Left lung (tissue), 4 donors: ENCODE measurements at regions not wholly inside any gene's neighbourhood (a gene's known extent, or its start where the extent isn't known, plus 50 kb on each side); places are given as distances from the start of the nearest gene placed in this dataset.

ENCODE experiments used
- ATAC-seq: fragments of 200-7000 bp; cut with Tn5 transposase; one replicate; pipeline ENCODE4 v1.9.1; 2020; ENCODE audit warnings: moderate library complexity
- DNase-seq, 4 donors: peaks; one replicate each; pipeline ENCODE4 v3.0.0-alpha.2; 2013 to 2020
- H3K27ac ChIP-seq, 2 donors: fragments of 200-600 bp; sonication (generic) in 1 of 2; one replicate each; pipeline versions ENCODE4 v1.5.0 to v1.8.0; 2020 to 2021
- H3K27me3 ChIP-seq, 2 donors: fragments of 200-600 bp; sonication (generic) in 1 of 2; one replicate each; pipeline versions ENCODE4 v1.5.0 to v1.8.0; 2020 to 2021
- H3K36me3 ChIP-seq, 2 donors: fragments of 200-600 bp; sonication (generic) in 1 of 2; one replicate each; pipeline versions ENCODE4 v1.5.0 to v1.8.0; 2020 to 2021
- H3K4me1 ChIP-seq, 2 donors: fragments of 200-600 bp; one replicate each; pipeline ENCODE4 v1.8.0; 2021
- H3K4me3 ChIP-seq, 2 donors: fragments of 200-600 bp; sonication (generic) in 1 of 2; one replicate each; pipeline versions ENCODE4 v1.5.0 to v1.8.0; 2020 to 2021; ENCODE audit warnings: mild to moderate bottlenecking in 1 of 2
- H3K9me3 ChIP-seq, 2 donors: fragments of 200-600 bp; sonication (generic) in 1 of 2; one replicate each; pipeline versions ENCODE4 v1.5.0 to v1.8.0; 2020 to 2021
- CTCF ChIP-seq, 2 donors: fragments of 200-600 bp; sonication (generic) in 1 of 2; IDR thresholded peaks; one replicate each; pipeline versions ENCODE4 v1.5.0 to v1.8.0; 2021; ENCODE audit warnings: antibody characterized with exemption in 2 of 2
- intact Hi-C, 2 donors: fragments of 100-400 bp; cut with DNase I; formaldehyde crosslinking; loops; one replicate each; pipeline versions ENCODE4 v1.11.2 to v1.14.2; 2022
- donor health status: DM: no; HTN: yes; CAD: no.
- donor health status: DM: no; HTN: no; CAD: no.

DNA sequence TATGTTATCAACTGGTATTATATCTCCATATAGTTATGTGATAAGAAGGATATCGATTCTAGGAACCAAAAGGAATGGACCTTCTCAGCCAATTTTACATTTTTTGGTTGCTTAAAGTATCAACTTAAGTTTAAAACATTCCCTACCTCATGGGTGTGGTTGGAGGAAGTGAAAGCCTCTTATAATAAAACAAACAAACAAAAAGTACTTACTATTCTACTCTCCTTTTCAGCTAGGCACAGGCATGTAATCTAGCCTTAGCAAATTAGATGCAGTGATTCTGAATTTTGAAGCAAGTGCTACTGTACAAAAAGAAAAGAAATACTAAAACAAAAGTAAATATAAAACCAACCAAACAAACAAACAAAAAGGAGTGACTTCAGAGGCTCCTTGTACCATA lies 485.4 kb downstream of the C4orf33 start:
- H3K36me3 ChIP-seq, result no peaks in the 10 kb centered on the region
- no peaks in the 10 kb centered on the region for H3K27me3 ChIP-seq
- H3K27ac ChIP-seq, result no peak overlapping the region
- no peak for DNase-seq
- H3K4me3 ChIP-seq, result no peak overlapping the region
- H3K9me3 ChIP-seq, result peaks cover 0 to 10% of the 10 kb centered on the region in 2 donors
- intact Hi-C loops, result no loop called here
- TF ChIP-seq CTCF (IDR thresholded peaks at IDR 0.05), result no peak
- ATAC-seq, result peak; percentile 77
- H3K4me1 ChIP-seq, result no peaks in the 10 kb centered on the region

DNA sequence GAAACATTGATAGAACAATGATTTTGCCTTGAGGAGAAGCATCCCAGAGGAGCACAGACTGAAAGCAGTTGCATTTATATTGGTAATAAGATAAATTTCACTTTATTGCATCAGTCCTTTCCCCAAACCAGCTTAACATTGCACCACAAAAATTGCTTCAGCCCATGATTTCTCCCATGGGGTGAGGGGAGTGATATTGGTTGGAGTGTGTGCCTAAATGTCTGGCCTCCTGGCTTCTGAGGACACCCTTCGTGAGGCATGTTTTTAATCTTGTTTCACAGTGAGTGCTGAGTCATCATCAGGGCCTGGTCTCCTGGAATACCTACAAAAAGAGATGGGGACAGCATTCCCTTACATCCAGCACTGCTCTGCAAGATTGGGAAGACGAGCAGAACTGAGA lies 487.9 kb downstream of the C4orf33 start:
- no peak for DNase-seq
- no peak for ATAC-seq
- no peak for TF ChIP-seq CTCF (IDR thresholded peaks at IDR 0.05)

GRCh38 chr4:129598582-129598981 lies 502.6 kb downstream of the C4orf33 start:
- H3K4me1 ChIP-seq, result no peaks in the 10 kb centered on the region
- H3K27ac ChIP-seq, result no peak overlapping the region

More for the DNA sequence above, 487.9 kb downstream of the C4orf33 start:
- H3K27me3 ChIP-seq, result no peaks in the 10 kb centered on the region
- intact Hi-C loops, result no loop called here
- no peak overlapping the region for H3K27ac ChIP-seq
- no peak overlapping the region for H3K4me3 ChIP-seq
- H3K36me3 ChIP-seq, result no peaks in the 10 kb centered on the region
- no peaks in the 10 kb centered on the region for H3K4me1 ChIP-seq
- peaks cover 0 to 13% of the 10 kb centered on the region in 2 donors for H3K9me3 ChIP-seq

DNA sequence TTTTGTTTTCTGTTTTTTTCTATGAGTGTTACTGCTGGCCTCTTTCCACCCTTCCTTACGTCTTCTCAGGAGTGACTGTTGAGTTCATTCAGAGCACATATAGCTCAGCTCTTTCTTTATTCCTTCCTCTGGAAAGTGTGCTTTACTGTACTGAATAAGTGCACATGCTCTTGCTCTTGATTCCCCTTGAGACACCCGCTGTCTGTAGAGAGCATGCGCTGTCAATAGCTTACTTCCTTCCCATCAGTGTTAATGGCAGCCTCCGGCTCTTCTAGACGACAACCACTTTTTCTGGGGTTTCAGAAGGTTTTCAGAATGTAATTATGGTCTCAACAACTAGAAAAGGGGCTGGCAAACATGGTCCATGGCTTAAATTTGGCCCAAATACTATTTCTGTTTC lies 504.9 kb downstream of the C4orf33 start:
- Histone ChIP-seq H3K36me3 (no peaks in the 10 kb centered on the region), H3K27me3 (no peaks in the 10 kb centered on the region), H3K9me3 (no peaks in the 10 kb centered on the region), H3K4me1 (no peaks in the 10 kb centered on the region), H3K4me3 (no peak overlapping the region), H3K27ac (no peak overlapping the region)
- TF ChIP-seq CTCF (IDR thresholded peaks at IDR 0.05), result no peak
- DNase-seq (no peak), ATAC-seq (no peak)
- intact Hi-C loops, result no loop called here

More at GRCh38 chr4:129598582-129598981, 502.6 kb downstream of the C4orf33 start:
- ATAC-seq, result no peak
- peaks cover 0 to 13% of the 10 kb centered on the region in 2 donors for H3K9me3 ChIP-seq
- no peak overlapping the region for H3K4me3 ChIP-seq
- H3K27me3 ChIP-seq, result no peaks in the 10 kb centered on the region
- intact Hi-C loops, result no loop called here
- TF ChIP-seq CTCF (IDR thresholded peaks at IDR 0.05), result no peak
- H3K36me3 ChIP-seq, result no peaks in the 10 kb centered on the region
- DNase-seq, result no peak

GRCh38 chr4:129602447-129602846 lies 506.5 kb downstream of the C4orf33 start:
- intact Hi-C loops, result no loop called here
- TF ChIP-seq CTCF (IDR thresholded peaks at IDR 0.05), result no peak

More at GRCh38 chr4:129602447-129602846, 506.5 kb downstream of the C4orf33 start:
- DNase-seq, result no peak
- H3K36me3 ChIP-seq, result no peaks in the 10 kb centered on the region
- no peaks in the 10 kb centered on the region for H3K4me1 ChIP-seq
- ATAC-seq, result no peak
- no peaks in the 10 kb centered on the region for H3K27me3 ChIP-seq
- H3K4me3 ChIP-seq, result no peak overlapping the region
- no peak overlapping the region for H3K27ac ChIP-seq
- H3K9me3 ChIP-seq, result no peaks in the 10 kb centered on the region
